ENCODE measurements at regions not wholly inside any gene's neighbourhood (a gene's known extent, or its start where the extent isn't known, plus 50 kb on each side); places are given as distances from the start of the nearest gene placed in this dataset.

DNA sequence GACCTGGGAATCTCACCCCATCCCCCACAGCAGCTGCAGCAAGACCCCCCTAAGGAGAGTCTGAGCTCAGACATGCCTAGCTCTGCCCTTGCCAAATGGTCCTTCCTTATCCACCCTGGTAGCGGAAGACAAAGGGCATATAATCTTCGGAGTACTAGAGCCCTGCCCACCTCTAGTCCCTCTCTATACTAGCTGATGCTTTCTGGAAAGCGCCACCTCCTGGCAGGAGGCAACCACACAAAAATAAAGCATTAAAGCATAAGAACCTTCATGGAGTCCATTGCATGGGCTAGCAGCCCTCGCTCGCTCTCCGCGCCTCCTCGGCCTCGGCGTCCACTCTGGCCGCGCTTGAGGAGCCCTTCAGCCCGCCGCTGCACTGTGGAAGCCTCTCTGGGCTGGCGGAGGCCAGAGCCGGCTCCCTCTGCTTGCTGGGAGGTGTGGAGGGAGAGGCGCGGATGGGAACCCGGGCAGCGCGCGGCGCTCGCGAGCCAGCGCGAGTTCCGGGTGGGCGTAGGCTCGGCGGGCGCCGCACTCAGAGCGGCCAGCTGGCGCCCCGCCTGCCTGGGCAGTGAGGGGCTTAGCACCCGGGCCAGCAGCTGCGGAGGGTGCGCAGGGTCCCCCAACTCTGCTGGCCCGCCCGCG is 941.2 kb downstream of the SUCLG1 start:
- TF ChIP-seq, protein P1, sequence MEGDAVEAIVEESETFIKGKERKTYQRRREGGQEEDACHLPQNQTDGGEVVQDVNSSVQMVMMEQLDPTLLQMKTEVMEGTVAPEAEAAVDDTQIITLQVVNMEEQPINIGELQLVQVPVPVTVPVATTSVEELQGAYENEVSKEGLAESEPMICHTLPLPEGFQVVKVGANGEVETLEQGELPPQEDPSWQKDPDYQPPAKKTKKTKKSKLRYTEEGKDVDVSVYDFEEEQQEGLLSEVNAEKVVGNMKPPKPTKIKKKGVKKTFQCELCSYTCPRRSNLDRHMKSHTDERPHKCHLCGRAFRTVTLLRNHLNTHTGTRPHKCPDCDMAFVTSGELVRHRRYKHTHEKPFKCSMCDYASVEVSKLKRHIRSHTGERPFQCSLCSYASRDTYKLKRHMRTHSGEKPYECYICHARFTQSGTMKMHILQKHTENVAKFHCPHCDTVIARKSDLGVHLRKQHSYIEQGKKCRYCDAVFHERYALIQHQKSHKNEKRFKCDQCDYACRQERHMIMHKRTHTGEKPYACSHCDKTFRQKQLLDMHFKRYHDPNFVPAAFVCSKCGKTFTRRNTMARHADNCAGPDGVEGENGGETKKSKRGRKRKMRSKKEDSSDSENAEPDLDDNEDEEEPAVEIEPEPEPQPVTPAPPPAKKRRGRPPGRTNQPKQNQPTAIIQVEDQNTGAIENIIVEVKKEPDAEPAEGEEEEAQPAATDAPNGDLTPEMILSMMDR (IDR thresholded peaks at IDR 0.05): no peak
- TF ChIP-seq POLR2A (IDR thresholded peaks at IDR 0.05): no peak

Data from testis (tissue), 2 donors.